ENCODE measurements at regions not wholly inside any gene's neighbourhood (a gene's known extent, or its start where the extent isn't known, plus 50 kb on each side); places are given as distances from the start of the nearest gene placed in this dataset.
"Not testable (repeated sequence)": the region's sequence is repeated elsewhere in the genome, so short reads cannot be mapped to it uniquely, and the experiment has no call there.

GRCh38 chr11:57938351-57938750 is 85.3 kb upstream of the OR9Q1 start:
- intact Hi-C loops (cut with DNase I; ENCODE audit: low total_unique reads): loop anchor here (10.0 kb wide), 1 partner anchor 1286 kb away; no protein-coding TSS in a partner anchor
- H3K27me3 ChIP-seq: no peaks in the 10 kb centered on the region
- no peaks in the 10 kb centered on the region for H3K4me1 ChIP-seq
- no peaks in the 10 kb centered on the region for H3K9me3 ChIP-seq
- no peak overlapping the region for H3K27ac ChIP-seq
- no peak for DNase-seq (ENCODE audit: low spot score in 2 of 2)
- TF ChIP-seq POLR2A (IDR thresholded peaks at IDR 0.05) (no peak), POLR2AphosphoS5 (IDR thresholded peaks at IDR 0.05) (no peak)
- TF ChIP-seq, protein P1, sequence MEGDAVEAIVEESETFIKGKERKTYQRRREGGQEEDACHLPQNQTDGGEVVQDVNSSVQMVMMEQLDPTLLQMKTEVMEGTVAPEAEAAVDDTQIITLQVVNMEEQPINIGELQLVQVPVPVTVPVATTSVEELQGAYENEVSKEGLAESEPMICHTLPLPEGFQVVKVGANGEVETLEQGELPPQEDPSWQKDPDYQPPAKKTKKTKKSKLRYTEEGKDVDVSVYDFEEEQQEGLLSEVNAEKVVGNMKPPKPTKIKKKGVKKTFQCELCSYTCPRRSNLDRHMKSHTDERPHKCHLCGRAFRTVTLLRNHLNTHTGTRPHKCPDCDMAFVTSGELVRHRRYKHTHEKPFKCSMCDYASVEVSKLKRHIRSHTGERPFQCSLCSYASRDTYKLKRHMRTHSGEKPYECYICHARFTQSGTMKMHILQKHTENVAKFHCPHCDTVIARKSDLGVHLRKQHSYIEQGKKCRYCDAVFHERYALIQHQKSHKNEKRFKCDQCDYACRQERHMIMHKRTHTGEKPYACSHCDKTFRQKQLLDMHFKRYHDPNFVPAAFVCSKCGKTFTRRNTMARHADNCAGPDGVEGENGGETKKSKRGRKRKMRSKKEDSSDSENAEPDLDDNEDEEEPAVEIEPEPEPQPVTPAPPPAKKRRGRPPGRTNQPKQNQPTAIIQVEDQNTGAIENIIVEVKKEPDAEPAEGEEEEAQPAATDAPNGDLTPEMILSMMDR (IDR thresholded peaks at IDR 0.05): no peak
- H3K36me3 ChIP-seq: no peaks in the 10 kb centered on the region
- H3K4me3 ChIP-seq: no peak overlapping the region

GRCh38 chr11:57940044-57940756 is 83.5 kb upstream of the OR9Q1 start:
- DNase-seq (ENCODE audit: low spot score in 2 of 2): no peak
- H3K27ac ChIP-seq: no peak overlapping the region
- intact Hi-C loops (cut with DNase I; ENCODE audit: low total_unique reads): no loop called here
- H3K36me3 ChIP-seq: no peaks in the 10 kb centered on the region
- no peaks in the 10 kb centered on the region for H3K27me3 ChIP-seq
- H3K4me1 ChIP-seq: no peaks in the 10 kb centered on the region
- TF ChIP-seq POLR2A (IDR thresholded peaks at IDR 0.05): no peak
- TF ChIP-seq, protein P1 (IDR thresholded peaks at IDR 0.05): no peak
- TF ChIP-seq POLR2AphosphoS5 (IDR thresholded peaks at IDR 0.05): no peak
- H3K9me3 ChIP-seq: no peaks in the 10 kb centered on the region
- H3K4me3 ChIP-seq: no peak overlapping the region

DNA sequence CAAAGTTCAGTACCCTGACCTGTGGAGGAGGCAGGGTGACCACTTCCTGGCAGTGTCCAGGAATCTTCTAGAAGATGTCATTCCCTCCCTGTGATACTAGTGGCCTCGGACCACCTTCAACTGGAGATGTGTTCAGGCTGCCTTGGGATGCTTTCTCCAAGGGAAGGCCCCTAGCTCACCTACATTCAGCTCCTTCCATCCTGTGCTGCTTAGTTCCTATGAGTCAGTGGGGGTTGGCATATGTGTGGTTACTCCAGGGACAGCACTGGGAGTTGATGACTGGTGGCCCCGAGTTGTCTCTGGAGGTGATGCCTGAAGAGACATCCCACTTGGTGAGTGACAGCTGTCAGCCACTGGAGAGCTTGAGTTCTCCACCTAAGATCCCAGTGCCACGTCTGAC is 81.8 kb upstream of the OR9Q1 start:
- TF ChIP-seq, protein P1 (IDR thresholded peaks at IDR 0.05): no peak
- TF ChIP-seq POLR2A (IDR thresholded peaks at IDR 0.05) (no peak), POLR2AphosphoS5 (IDR thresholded peaks at IDR 0.05) (no peak)
- Histone ChIP-seq H3K27ac (no peak overlapping the region), H3K4me1 (no peaks in the 10 kb centered on the region), H3K27me3 (no peaks in the 10 kb centered on the region), H3K36me3 (no peaks in the 10 kb centered on the region), H3K9me3 (no peaks in the 10 kb centered on the region), H3K4me3 (no peak overlapping the region)
- no peak for DNase-seq (ENCODE audit: low spot score in 2 of 2)
- intact Hi-C loops (cut with DNase I; ENCODE audit: low total_unique reads): no loop called here

GRCh38 chr11:57942808-57943207 is 80.9 kb upstream of the OR9Q1 start:
- Histone ChIP-seq H3K36me3 (no peaks in the 10 kb centered on the region), H3K27ac (no peak overlapping the region), H3K27me3 (no peaks in the 10 kb centered on the region), H3K9me3 (no peaks in the 10 kb centered on the region), H3K4me1 (no peaks in the 10 kb centered on the region), H3K4me3 (no peak overlapping the region)
- DNase-seq (ENCODE audit: low spot score in 2 of 2): no peak
- TF ChIP-seq POLR2A (IDR thresholded peaks at IDR 0.05) (no peak), POLR2AphosphoS5 (IDR thresholded peaks at IDR 0.05) (no peak)
- TF ChIP-seq, protein P1 (IDR thresholded peaks at IDR 0.05): no peak
- intact Hi-C loops (cut with DNase I; ENCODE audit: low total_unique reads): no loop called here

- H3K9me3 ChIP-seq; H3K27me3 ChIP-seq; H3K4me3 ChIP-seq; intact Hi-C loops (cut with DNase I; ENCODE audit: low total_unique reads); H3K4me1 ChIP-seq; H3K36me3 ChIP-seq; DNase-seq (ENCODE audit: low spot score in 2 of 2); H3K27ac ChIP-seq: not testable (repeated sequence)
Measured at GRCh38 chr11:57943766-57944165, 79.9 kb upstream of the OR9Q1 start.
